ENCODE measurements at regions not wholly inside any gene's neighbourhood (a gene's known extent, or its start where the extent isn't known, plus 50 kb on each side); places are given as distances from the start of the nearest gene placed in this dataset.
A peak's percentile ranks its signal among the peaks of the same experiment; 100 is the strongest.
"Not testable (repeated sequence)": the region's sequence is repeated elsewhere in the genome, so short reads cannot be mapped to it uniquely, and the experiment has no call there.

- not testable (repeated sequence) for DNase-seq
These were observed 53.4 kb upstream of the PSMA1 start for GRCh38 chr11:14573539-14574057.

GRCh38 chr11:14577292-14577691 is 57.1 kb upstream of the PSMA1 start:
- DNase-seq = no peak

GRCh38 chr11:14577835-14578529 is 57.8 kb upstream of the PSMA1 start:
- DNase-seq = peak; percentile 8

GRCh38 chr11:14578541-14578956 is 58.4 kb upstream of the PSMA1 start:
- peak; percentile 68 for DNase-seq

- no peak for DNase-seq
These were observed 59.5 kb upstream of the PSMA1 start for GRCh38 chr11:14579646-14580045.

GRCh38 chr11:14582793-14583192 is 60.8 kb upstream of the PDE3B start:
- no peak for DNase-seq

GRCh38 chr11:14583252-14584034 is 60.2 kb upstream of the PDE3B start:
- no peak for DNase-seq

GRCh38 chr11:14584035-14584363 is 59.6 kb upstream of the PDE3B start:
- DNase-seq = no peak

GRCh38 chr11:14584595-14584994 is 59.0 kb upstream of the PDE3B start:
- no peak for DNase-seq

- no peak for DNase-seq
These were observed 58.2 kb upstream of the PDE3B start for GRCh38 chr11:14585438-14585837.

GRCh38 chr11:14587258-14587657 is 56.3 kb upstream of the PDE3B start:
- DNase-seq = no peak

GRCh38 chr11:14588681-14589080 is 54.9 kb upstream of the PDE3B start:
- DNase-seq = no peak

- DNase-seq = no peak
These were observed 54.2 kb upstream of the PDE3B start for GRCh38 chr11:14589421-14589820.

GRCh38 chr11:14591046-14591445 is 52.6 kb upstream of the PDE3B start:
- DNase-seq = not testable (repeated sequence)

GRCh38 chr11:14593671-14594070 is 49.9 kb upstream of the PDE3B start:
- no peak for DNase-seq

All from stimulated activated CD4-positive, alpha-beta T cell treated with anti-CD3 and anti-CD28 coated beads, Interleukin-4, amount 100 ng/mL, for 24 hours (primary cell).